NB4 (cell line): ENCODE measurements at regions not wholly inside any gene's neighbourhood (a gene's known extent, or its start where the extent isn't known, plus 50 kb on each side); places are given as distances from the start of the nearest gene placed in this dataset.
A peak's percentile ranks its signal among the peaks of the same experiment; 100 is the strongest.
"Not testable (repeated sequence)": the region's sequence is repeated elsewhere in the genome, so short reads cannot be mapped to it uniquely, and the experiment has no call there.

Experiments
- DNase-seq: peaks from one replicate; pipeline ENCODE4 v3.0.0; 2010; ENCODE audit warnings: low read depth
- H3K4me3 ChIP-seq: one replicate; pipeline ENCODE4 v1.5.1; 2011; ENCODE audit warnings: mild to moderate bottlenecking, low read depth, low read length, moderate library complexity
- MAX ChIP-seq: IDR thresholded peaks from 2 replicates; pipeline ENCODE4 v1.6.1; 2011; ENCODE audit warnings: low read depth, low read length
- MYC ChIP-seq: IDR thresholded peaks from 2 replicates; pipeline ENCODE4 v1.6.1; 2011; ENCODE audit warnings: low read depth, low read length
- POLR2A ChIP-seq: IDR thresholded peaks from 2 replicates; pipeline ENCODE4 v1.6.1; 2011; ENCODE audit warnings: mild to moderate bottlenecking; ENCODE audit not compliant: insufficient read length; ENCODE audit errors: extremely low read depth
- TF ChIP-seq, protein P1 (sequence below): IDR thresholded peaks from one replicate; pipeline ENCODE4 v1.5.1; 2012; ENCODE audit warnings: low read depth, low read length

DNA sequence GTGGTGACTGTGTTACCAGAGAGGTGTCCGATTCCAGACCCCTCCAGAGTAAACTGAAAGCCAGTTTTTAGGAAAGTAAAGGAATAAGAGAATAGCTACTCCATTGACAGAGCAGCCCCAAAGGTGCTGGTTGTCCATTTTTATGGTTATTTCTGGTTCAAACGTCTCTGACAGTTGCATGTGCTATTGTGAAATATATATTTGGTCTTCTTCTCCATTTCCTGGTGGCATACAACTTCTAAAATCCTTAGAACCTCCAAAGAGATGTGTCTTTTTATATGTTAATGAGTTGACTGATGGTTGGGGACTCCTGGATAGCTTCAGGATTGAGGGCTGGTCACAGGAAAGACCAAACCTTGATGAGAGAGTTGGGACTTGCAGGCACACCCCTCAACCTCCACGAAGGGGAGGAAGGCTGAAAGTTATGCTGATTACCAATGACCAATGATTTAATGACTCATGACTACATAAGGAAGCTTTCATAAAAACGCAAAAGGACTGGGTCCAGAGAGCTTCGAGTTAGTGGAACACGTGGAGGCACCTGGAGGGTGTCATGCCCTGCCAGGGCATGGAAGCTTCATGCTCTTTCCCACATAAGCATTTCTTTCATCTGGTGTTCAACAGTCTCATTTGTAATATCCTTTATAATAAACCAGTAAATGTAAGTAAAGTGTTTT, 100.7 kb downstream of the SLC16A1 start:
- no peak overlapping the region for H3K4me3 ChIP-seq
- DNase-seq = peak; percentile 22
- TF ChIP-seq, protein P1, sequence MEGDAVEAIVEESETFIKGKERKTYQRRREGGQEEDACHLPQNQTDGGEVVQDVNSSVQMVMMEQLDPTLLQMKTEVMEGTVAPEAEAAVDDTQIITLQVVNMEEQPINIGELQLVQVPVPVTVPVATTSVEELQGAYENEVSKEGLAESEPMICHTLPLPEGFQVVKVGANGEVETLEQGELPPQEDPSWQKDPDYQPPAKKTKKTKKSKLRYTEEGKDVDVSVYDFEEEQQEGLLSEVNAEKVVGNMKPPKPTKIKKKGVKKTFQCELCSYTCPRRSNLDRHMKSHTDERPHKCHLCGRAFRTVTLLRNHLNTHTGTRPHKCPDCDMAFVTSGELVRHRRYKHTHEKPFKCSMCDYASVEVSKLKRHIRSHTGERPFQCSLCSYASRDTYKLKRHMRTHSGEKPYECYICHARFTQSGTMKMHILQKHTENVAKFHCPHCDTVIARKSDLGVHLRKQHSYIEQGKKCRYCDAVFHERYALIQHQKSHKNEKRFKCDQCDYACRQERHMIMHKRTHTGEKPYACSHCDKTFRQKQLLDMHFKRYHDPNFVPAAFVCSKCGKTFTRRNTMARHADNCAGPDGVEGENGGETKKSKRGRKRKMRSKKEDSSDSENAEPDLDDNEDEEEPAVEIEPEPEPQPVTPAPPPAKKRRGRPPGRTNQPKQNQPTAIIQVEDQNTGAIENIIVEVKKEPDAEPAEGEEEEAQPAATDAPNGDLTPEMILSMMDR = no peak
- TF ChIP-seq MAX (no peak), MYC (no peak), POLR2A (no peak)

DNA sequence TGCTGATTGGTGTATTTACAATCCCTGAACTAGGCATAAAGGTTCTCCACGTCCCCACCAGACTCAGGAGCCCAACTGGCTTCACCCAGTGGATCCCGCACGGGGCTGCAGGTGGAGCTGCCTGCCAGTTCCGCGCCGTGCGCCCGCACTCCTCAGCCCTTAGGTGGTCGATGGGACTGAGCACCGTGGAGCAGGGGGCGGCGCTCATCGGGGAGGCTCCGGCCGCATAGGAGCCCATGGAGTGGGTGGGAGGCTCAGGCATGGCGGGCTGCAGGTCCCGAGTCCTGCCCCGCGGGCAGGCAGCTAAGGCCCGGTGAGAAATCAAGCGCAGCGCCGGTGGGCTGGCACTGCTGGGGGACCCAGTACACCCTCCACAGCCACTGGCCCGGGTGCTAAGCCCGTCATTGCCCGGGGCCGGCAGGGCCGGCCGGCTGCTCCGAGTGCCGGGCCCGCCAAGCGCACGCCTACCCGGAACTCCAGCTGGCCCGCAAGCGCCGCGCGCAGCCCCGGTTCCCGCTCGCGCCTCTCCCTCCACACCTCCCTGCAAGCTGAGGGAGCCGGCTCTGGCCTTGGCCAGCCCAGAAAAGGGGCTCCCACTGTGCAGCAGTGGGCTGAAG, 101.5 kb downstream of the SLC16A1 start:
- DNase-seq, H3K4me3 ChIP-seq: not testable (repeated sequence)

DNA sequence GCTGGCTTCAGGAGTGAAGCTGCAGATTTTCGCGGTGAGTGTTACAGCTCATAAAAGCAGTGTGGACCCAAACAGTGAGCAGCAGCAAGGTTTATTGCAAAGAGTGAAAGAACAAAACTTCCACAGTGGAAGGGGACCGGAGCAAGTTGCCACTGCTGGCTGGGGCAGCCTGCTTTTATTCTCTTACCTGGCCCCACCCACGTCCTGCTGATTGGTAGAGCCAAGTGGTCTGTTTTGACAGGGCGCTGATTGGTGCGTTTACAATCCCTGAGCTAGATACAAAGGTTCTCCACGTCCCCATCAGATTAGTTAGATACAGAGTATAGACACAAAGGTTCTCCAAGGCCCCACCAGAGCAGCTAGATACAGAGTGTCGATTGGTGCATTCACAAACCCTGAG, 102.1 kb downstream of the SLC16A1 start:
- not testable (repeated sequence) for DNase-seq, H3K4me3 ChIP-seq

DNA sequence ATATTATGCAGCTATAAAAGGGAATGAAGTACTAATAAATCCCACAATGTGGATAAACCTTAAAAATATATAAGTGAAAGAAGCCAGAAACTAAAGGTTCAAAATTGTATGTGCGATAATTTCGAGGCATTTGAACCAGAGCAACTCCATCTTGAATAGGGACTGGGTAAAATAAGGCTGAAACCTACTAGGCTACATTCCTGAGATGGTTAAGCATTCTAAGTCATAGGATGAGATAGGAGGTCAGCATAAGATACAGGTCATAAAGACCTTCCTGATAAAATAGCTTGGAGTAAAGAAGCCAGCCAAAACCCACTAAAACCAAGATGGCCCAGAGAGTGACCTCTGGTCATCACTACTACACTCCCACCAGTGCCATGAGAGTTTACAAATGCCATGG, 103.1 kb downstream of the SLC16A1 start:
- H3K4me3 ChIP-seq = no peak overlapping the region
- DNase-seq = no peak
- TF ChIP-seq, protein P1 = no peak
- no peak for TF ChIP-seq MAX
- TF ChIP-seq MYC = no peak
- TF ChIP-seq POLR2A = no peak

DNA sequence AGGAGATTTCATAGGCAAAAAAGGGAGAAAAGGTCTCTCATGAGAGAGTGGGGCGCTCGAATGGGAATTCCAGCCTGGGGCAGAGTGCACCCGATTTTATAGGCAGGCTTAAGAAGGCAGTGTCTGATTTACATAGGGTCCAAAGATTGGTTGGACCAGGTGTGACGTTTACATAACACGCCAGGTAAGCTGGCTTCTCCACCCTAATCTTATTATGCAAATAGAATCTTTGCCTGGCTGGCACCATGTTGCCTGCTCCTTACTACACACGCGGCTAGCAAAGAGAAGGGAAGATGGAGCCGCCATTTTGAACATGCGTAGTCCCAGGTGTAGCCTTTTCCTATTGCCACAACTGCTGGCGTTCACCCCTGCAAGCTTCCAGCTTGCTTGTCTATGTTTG, 103.7 kb downstream of the SLC16A1 start:
- TF ChIP-seq, protein P1 = no peak
- TF ChIP-seq MAX (no peak), POLR2A (no peak), MYC (no peak)
- no peak for DNase-seq
- H3K4me3 ChIP-seq = no peak overlapping the region

GRCh38 chr1:112850034-112850757, 105.8 kb downstream of the SLC16A1 start:
- no peak for TF ChIP-seq MAX
- no peak for TF ChIP-seq POLR2A
- TF ChIP-seq, protein P1 = no peak
- TF ChIP-seq MYC = no peak; the same call in 1 of the 2 replicates
- DNase-seq = peak; percentile 37
- H3K4me3 ChIP-seq = peak overlapping the region; percentile 67
